HEK293 (cell line): ENCODE measurements at regions not wholly inside any gene's neighbourhood (a gene's known extent, or its start where the extent isn't known, plus 50 kb on each side); places are given as distances from the start of the nearest gene placed in this dataset.

ENCODE experiments used
- CTCF ChIA-PET: fragments of 350-600 bp; formaldehyde crosslinking; extraction: SDS; loops from one replicate; lab custom pipeline; 2021; ENCODE audit warnings: antibody characterized with exemption; lab: Yijun Ruan, JAX
- POLR2A ChIA-PET: fragments of 300-600 bp; formaldehyde crosslinking; extraction: SDS; loops from one replicate; lab custom pipeline; 2020; ENCODE audit warnings: antibody characterized with exemption, inconsistent platforms; lab: Yijun Ruan, JAX
- H3K27ac ChIP-seq: fragments of 200-500 bp; sonication (Bioruptor generic); 2 replicates; pipeline ENCODE4 v1.5.1; 2014; ENCODE audit warnings: low read depth, low read length, control low read depth, inconsistent platforms; ENCODE audit errors: extremely low read depth
- H3K36me3 ChIP-seq, 2 experiments: fragments of 200-500 bp in 1 of 2; sonication (Bioruptor generic) in 1 of 2; 1 replicate in 1 of 2; 2 replicates in 1 of 2; pipeline ENCODE4 v1.5.1; 2014 to 2017; ENCODE audit warnings: inconsistent platforms in 2 of 2, low read length in 2 of 2; ENCODE audit not compliant: control insufficient read depth in 2 of 2, insufficient read depth in 1 of 2
- H3K4me1 ChIP-seq: fragments of 200-500 bp; sonication (Bioruptor generic); 2 replicates; pipeline ENCODE4 v1.5.1; 2014; ENCODE audit warnings: mild to moderate bottlenecking, low read length, inconsistent platforms; ENCODE audit not compliant: control insufficient read depth, insufficient read depth
- H3K4me3 ChIP-seq: 2 replicates; pipeline ENCODE4 v1.5.1; 2011; ENCODE audit warnings: low read depth, mild to moderate bottlenecking, control low read depth, low read length, moderate library complexity
- H3K9me3 ChIP-seq: fragments of 200-500 bp; sonication (Bioruptor generic); 2 replicates; pipeline ENCODE4 v1.5.1; 2014; ENCODE audit warnings: low read depth, low read length, inconsistent platforms; ENCODE audit not compliant: control insufficient read depth, insufficient read depth
- GLIS2 ChIP-seq: fragments of 450-650 bp; formaldehyde crosslinking; IDR thresholded peaks from 2 replicates; pipeline ENCODE4 v1.5.1; 2016; ENCODE audit warnings: missing biosample characterization, missing genetic modification characterization
- YY2 ChIP-seq: fragments of 450-650 bp; formaldehyde crosslinking; IDR thresholded peaks from 2 replicates; pipeline ENCODE4 v1.5.1; 2016; ENCODE audit warnings: missing biosample characterization, missing genetic modification characterization
- ZFP3 ChIP-seq: fragments of 450-650 bp; formaldehyde crosslinking; IDR thresholded peaks from 2 replicates; pipeline ENCODE4 v1.5.1; 2016; ENCODE audit warnings: low read depth, missing biosample characterization, missing genetic modification characterization
- ZNF140 ChIP-seq: fragments of 450-650 bp; formaldehyde crosslinking; IDR thresholded peaks from 2 replicates; pipeline ENCODE4 v1.5.1; 2016; ENCODE audit warnings: missing biosample characterization, missing genetic modification characterization
- ZNF19 ChIP-seq: fragments of 450-650 bp; formaldehyde crosslinking; IDR thresholded peaks from 2 replicates; pipeline ENCODE4; 2016; ENCODE audit warnings: missing biosample characterization, missing genetic modification characterization, low read depth
- ZNF26 ChIP-seq: fragments of 450-650 bp; formaldehyde crosslinking; IDR thresholded peaks from 2 replicates; pipeline ENCODE4 v1.5.1; 2016; ENCODE audit warnings: missing biosample characterization, missing genetic modification characterization
- ZNF488 ChIP-seq: fragments of 450-650 bp; formaldehyde crosslinking; IDR thresholded peaks from 2 replicates; pipeline ENCODE4 v1.5.1; 2016; ENCODE audit warnings: missing biosample characterization, missing genetic modification characterization
- ZNF555 ChIP-seq: fragments of 450-650 bp; formaldehyde crosslinking; conservative IDR thresholded peaks from 2 replicates; pipeline ENCODE4 v1.5.1; 2017; ENCODE audit warnings: missing biosample characterization, mild to moderate bottlenecking, missing genetic modification characterization, inconsistent platforms
- ZNF600 ChIP-seq: fragments of 450-650 bp; formaldehyde crosslinking; IDR thresholded peaks from 2 replicates; pipeline ENCODE4 v1.5.1; 2016; ENCODE audit warnings: missing biosample characterization, missing genetic modification characterization
- ZNF658 ChIP-seq: fragments of 450-650 bp; formaldehyde crosslinking; IDR thresholded peaks from 2 replicates; pipeline ENCODE4; 2016; ENCODE audit warnings: missing biosample characterization, missing genetic modification characterization
- ZSCAN16 ChIP-seq: fragments of 450-650 bp; formaldehyde crosslinking; IDR thresholded peaks from 2 replicates; pipeline ENCODE4 v1.5.1; 2016; ENCODE audit warnings: missing biosample characterization, missing genetic modification characterization
- TF ChIP-seq, protein P1 (sequence below): fragments of 450-650 bp; formaldehyde crosslinking; IDR thresholded peaks from 2 replicates; pipeline ENCODE4 v1.5.1; 2017; ENCODE audit warnings: missing biosample characterization, missing genetic modification characterization
- TF ChIP-seq, protein P2 (sequence below): fragments of 450-650 bp; formaldehyde crosslinking; IDR thresholded peaks from 2 replicates; pipeline ENCODE4 v1.5.1; 2016; ENCODE audit warnings: missing biosample characterization, missing genetic modification characterization
- TF ChIP-seq, protein P3 (sequence below): fragments of 450-650 bp; formaldehyde crosslinking; IDR thresholded peaks from 2 replicates; pipeline ENCODE4 v1.5.1; 2017; ENCODE audit warnings: missing biosample characterization, missing genetic modification characterization
- TF ChIP-seq, protein P4 (sequence below): fragments of 450-650 bp; formaldehyde crosslinking; IDR thresholded peaks from 2 replicates; pipeline ENCODE4 v1.5.1; 2016; ENCODE audit warnings: missing biosample characterization, missing genetic modification characterization
- TF ChIP-seq, protein P5 (sequence below): fragments of 450-650 bp; formaldehyde crosslinking; IDR thresholded peaks from 2 replicates; pipeline ENCODE4 v1.5.1; 2016; ENCODE audit warnings: missing biosample characterization, missing genetic modification characterization, low read depth
- TF ChIP-seq, protein P6 (sequence below): fragments of 450-650 bp; formaldehyde crosslinking; conservative IDR thresholded peaks from 2 replicates; pipeline ENCODE4 v1.5.1; 2016; ENCODE audit warnings: low read depth, missing biosample characterization, missing genetic modification characterization

GRCh38 chr10:57320416-57320815, 947.3 kb downstream of the IPMK start:
- TF ChIP-seq, protein P1, sequence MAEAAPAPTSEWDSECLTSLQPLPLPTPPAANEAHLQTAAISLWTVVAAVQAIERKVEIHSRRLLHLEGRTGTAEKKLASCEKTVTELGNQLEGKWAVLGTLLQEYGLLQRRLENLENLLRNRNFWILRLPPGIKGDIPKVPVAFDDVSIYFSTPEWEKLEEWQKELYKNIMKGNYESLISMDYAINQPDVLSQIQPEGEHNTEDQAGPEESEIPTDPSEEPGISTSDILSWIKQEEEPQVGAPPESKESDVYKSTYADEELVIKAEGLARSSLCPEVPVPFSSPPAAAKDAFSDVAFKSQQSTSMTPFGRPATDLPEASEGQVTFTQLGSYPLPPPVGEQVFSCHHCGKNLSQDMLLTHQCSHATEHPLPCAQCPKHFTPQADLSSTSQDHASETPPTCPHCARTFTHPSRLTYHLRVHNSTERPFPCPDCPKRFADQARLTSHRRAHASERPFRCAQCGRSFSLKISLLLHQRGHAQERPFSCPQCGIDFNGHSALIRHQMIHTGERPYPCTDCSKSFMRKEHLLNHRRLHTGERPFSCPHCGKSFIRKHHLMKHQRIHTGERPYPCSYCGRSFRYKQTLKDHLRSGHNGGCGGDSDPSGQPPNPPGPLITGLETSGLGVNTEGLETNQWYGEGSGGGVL (tag by site-specific recombination), result no peak
- no peak for TF ChIP-seq ZNF26
- no peak for TF ChIP-seq ZSCAN16
- TF ChIP-seq ZNF140, result no peak
- no peak for TF ChIP-seq ZNF555 (tag by site-specific recombination)
- TF ChIP-seq ZNF19 (tag by site-specific recombination), result no peak
- no peak for TF ChIP-seq ZNF658
- TF ChIP-seq, protein P2, sequence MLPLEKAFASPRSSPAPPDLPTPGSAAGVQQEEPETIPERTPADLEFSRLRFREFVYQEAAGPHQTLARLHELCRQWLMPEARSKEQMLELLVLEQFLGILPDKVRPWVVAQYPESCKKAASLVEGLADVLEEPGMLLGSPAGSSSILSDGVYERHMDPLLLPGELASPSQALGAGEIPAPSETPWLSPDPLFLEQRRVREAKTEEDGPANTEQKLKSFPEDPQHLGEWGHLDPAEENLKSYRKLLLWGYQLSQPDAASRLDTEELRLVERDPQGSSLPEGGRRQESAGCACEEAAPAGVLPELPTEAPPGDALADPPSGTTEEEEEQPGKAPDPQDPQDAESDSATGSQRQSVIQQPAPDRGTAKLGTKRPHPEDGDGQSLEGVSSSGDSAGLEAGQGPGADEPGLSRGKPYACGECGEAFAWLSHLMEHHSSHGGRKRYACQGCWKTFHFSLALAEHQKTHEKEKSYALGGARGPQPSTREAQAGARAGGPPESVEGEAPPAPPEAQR, result no peak
- TF ChIP-seq GLIS2 (tag by site-specific recombination), result no peak
- Histone ChIP-seq H3K4me1 (no peaks in the 10 kb centered on the region), H3K9me3 (no peaks in the 10 kb centered on the region), H3K27ac (no peak overlapping the region), H3K4me3 (no peak overlapping the region), H3K36me3 (no peaks in the 10 kb centered on the region)
- ChIA-PET CTCF (interaction anchor here (1.6 kb wide), 1 partner anchor 337 kb away, joined by 4 read pairs; no protein-coding TSS in a partner anchor), POLR2A (no interaction called here)

GRCh38 chr10:57314046-57314445, 953.0 kb upstream of the ZWINT start:
- no peak overlapping the region for H3K27ac ChIP-seq
- no peak for TF ChIP-seq ZFP3
- H3K4me3 ChIP-seq, result no peak overlapping the region
- CTCF ChIA-PET, result no interaction called here
- H3K9me3 ChIP-seq, result no peaks in the 10 kb centered on the region
- H3K4me1 ChIP-seq, result no peaks in the 10 kb centered on the region
- H3K36me3 ChIP-seq, result no peaks in the 10 kb centered on the region
- POLR2A ChIA-PET, result no interaction called here

DNA sequence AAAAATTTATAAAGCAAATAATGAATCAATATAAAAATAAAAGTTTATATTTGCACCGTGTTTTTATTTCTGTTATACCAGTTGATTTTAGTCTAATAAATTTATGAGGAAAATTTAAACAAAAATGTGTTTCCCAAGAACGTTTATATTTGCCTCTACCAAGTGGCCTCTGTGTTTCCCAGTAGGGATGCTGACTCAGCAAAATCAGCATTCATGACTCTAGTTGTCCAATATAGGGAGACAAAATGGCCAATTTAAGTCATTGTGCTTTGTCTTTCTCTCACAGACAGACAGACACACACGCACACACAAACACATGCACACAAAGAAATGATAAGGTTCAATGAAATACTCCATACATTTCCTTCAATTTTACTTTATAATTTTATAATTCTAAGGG, 942.5 kb upstream of the ZWINT start:
- no peaks in the 10 kb centered on the region for H3K9me3 ChIP-seq
- TF ChIP-seq ZNF600 (tag by site-specific recombination) (no peak), ZNF488 (tag by site-specific recombination) (no peak), YY2 (tag by site-specific recombination) (no peak), ZNF140 (no peak)
- TF ChIP-seq, protein P3, sequence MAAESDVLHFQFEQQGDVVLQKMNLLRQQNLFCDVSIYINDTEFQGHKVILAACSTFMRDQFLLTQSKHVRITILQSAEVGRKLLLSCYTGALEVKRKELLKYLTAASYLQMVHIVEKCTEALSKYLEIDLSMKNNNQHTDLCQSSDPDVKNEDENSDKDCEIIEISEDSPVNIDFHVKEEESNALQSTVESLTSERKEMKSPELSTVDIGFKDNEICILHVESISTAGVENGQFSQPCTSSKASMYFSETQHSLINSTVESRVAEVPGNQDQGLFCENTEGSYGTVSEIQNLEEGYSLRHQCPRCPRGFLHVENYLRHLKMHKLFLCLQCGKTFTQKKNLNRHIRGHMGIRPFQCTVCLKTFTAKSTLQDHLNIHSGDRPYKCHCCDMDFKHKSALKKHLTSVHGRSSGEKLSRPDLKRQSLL (tag by site-specific recombination), result no peak
- TF ChIP-seq, protein P4, sequence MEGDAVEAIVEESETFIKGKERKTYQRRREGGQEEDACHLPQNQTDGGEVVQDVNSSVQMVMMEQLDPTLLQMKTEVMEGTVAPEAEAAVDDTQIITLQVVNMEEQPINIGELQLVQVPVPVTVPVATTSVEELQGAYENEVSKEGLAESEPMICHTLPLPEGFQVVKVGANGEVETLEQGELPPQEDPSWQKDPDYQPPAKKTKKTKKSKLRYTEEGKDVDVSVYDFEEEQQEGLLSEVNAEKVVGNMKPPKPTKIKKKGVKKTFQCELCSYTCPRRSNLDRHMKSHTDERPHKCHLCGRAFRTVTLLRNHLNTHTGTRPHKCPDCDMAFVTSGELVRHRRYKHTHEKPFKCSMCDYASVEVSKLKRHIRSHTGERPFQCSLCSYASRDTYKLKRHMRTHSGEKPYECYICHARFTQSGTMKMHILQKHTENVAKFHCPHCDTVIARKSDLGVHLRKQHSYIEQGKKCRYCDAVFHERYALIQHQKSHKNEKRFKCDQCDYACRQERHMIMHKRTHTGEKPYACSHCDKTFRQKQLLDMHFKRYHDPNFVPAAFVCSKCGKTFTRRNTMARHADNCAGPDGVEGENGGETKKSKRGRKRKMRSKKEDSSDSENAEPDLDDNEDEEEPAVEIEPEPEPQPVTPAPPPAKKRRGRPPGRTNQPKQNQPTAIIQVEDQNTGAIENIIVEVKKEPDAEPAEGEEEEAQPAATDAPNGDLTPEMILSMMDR (tag by site-specific recombination), result no peak
- TF ChIP-seq, protein P5, sequence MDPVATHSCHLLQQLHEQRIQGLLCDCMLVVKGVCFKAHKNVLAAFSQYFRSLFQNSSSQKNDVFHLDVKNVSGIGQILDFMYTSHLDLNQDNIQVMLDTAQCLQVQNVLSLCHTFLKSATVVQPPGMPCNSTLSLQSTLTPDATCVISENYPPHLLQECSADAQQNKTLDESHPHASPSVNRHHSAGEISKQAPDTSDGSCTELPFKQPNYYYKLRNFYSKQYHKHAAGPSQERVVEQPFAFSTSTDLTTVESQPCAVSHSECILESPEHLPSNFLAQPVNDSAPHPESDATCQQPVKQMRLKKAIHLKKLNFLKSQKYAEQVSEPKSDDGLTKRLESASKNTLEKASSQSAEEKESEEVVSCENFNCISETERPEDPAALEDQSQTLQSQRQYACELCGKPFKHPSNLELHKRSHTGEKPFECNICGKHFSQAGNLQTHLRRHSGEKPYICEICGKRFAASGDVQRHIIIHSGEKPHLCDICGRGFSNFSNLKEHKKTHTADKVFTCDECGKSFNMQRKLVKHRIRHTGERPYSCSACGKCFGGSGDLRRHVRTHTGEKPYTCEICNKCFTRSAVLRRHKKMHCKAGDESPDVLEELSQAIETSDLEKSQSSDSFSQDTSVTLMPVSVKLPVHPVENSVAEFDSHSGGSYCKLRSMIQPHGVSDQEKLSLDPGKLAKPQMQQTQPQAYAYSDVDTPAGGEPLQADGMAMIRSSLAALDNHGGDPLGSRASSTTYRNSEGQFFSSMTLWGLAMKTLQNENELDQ (tag by site-specific recombination), result no peak
- TF ChIP-seq, protein P6, sequence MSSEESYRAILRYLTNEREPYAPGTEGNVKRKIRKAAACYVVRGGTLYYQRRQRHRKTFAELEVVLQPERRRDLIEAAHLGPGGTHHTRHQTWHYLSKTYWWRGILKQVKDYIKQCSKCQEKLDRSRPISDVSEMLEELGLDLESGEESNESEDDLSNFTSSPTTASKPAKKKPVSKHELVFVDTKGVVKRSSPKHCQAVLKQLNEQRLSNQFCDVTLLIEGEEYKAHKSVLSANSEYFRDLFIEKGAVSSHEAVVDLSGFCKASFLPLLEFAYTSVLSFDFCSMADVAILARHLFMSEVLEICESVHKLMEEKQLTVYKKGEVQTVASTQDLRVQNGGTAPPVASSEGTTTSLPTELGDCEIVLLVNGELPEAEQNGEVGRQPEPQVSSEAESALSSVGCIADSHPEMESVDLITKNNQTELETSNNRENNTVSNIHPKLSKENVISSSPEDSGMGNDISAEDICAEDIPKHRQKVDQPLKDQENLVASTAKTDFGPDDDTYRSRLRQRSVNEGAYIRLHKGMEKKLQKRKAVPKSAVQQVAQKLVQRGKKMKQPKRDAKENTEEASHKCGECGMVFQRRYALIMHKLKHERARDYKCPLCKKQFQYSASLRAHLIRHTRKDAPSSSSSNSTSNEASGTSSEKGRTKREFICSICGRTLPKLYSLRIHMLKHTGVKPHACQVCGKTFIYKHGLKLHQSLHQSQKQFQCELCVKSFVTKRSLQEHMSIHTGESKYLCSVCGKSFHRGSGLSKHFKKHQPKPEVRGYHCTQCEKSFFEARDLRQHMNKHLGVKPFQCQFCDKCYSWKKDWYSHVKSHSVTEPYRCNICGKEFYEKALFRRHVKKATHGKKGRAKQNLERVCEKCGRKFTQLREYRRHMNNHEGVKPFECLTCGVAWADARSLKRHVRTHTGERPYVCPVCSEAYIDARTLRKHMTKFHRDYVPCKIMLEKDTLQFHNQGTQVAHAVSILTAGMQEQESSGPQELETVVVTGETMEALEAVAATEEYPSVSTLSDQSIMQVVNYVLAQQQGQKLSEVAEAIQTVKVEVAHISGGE (tag by site-specific recombination), result no peak
- no peaks in the 10 kb centered on the region for H3K36me3 ChIP-seq
- H3K4me1 ChIP-seq, result no peaks in the 10 kb centered on the region
- ChIA-PET POLR2A (no interaction called here), CTCF (no interaction called here)
- no peak overlapping the region for H3K4me3 ChIP-seq
- no peak overlapping the region for H3K27ac ChIP-seq
